ENCODE measurements at regions not wholly inside any gene's neighbourhood (a gene's known extent, or its start where the extent isn't known, plus 50 kb on each side); places are given as distances from the start of the nearest gene placed in this dataset.

GRCh38 chr14:76924371-76925096 lies 98.3 kb downstream of the LRRC74A start:
- peak; percentile 98 for DNase-seq

GRCh38 chr14:76923431-76924370 lies 97.5 kb downstream of the LRRC74A start:
- DNase-seq, result no peak

DNA sequence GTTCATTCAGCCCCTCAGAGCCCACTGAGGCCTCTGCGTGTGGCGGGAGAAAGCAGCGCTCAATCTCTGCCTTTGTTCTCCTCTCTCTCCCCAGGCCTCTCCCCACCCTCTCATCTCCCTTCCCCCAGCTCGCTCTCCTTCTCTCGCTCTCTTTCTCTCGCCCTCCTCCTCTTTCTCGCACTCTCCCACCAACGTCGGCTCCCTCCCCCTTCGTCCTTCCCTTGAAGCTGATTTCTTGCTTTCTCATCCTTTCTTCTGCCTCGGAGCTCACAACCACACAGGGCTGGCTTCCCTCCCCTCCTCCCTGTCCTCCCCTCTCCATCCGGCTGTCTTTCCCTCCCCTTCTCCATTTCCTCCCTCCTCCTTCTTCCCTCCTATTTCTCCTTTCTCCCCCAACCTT lies 96.4 kb downstream of the LRRC74A start:
- peak; percentile 42 for DNase-seq

DNA sequence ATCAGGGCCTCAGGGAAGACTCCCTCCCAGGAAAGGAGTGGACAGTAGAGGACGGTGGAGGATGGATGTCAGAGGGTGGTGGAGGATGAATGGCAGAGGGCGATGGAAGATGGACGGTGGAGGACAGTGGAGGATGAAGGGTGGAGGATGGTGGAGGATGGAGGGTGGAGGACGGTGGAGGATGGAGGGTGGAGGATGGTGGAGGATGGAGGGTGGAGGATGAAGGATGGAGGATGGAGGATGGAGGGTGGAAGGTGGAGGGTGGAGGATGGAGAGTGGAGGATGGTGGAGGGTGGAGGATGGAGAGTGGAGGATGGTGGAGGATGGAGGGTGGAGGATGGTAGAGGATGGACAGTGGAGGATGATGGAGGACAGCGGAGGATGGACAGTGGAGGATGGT lies 95.9 kb downstream of the LRRC74A start:
- no peak for DNase-seq

- no peak for DNase-seq
Measured at GRCh38 chr14:76921088-76921399, 94.8 kb downstream of the LRRC74A start.

- DNase-seq, result peak; percentile 100
Measured at GRCh38 chr14:76920331-76921087, 94.3 kb downstream of the LRRC74A start.

- DNase-seq, result peak; percentile 99
Measured at GRCh38 chr14:76919431-76920330, 93.5 kb downstream of the LRRC74A start.

All from NCI-H2171 treated with DMSO at 0.1 percent for 48 hours (cell line).